ENCODE measurements at regions not wholly inside any gene's neighbourhood (a gene's known extent, or its start where the extent isn't known, plus 50 kb on each side); places are given as distances from the start of the nearest gene placed in this dataset.
"Not testable (repeated sequence)": the region's sequence is repeated elsewhere in the genome, so short reads cannot be mapped to it uniquely, and the experiment has no call there.

- no peaks in the 10 kb centered on the region for H3K9me2 ChIP-seq (replicated peaks; ENCODE audit: control insufficient read depth, low read length)
- H3K79me2 ChIP-seq (ENCODE audit: control insufficient read depth, low read length), result no peaks in the 10 kb centered on the region
- no peaks in the 10 kb centered on the region for H3F3A ChIP-seq (ENCODE audit: control insufficient read depth, insufficient read depth)
- H3K27ac ChIP-seq (ENCODE audit: low read depth, low read length), result no peak overlapping the region
- no peaks in the 10 kb centered on the region; the same call in 1 of the 2 replicates for H3K9me3 ChIP-seq (ENCODE audit: control insufficient read depth, insufficient read depth, low read length)
- no peaks in the 10 kb centered on the region for H3K4me1 ChIP-seq (ENCODE audit: control insufficient read depth, low read length)
- no peak overlapping the region for H3K4me3 ChIP-seq (ENCODE audit: low read length)
- TF ChIP-seq, protein P1, sequence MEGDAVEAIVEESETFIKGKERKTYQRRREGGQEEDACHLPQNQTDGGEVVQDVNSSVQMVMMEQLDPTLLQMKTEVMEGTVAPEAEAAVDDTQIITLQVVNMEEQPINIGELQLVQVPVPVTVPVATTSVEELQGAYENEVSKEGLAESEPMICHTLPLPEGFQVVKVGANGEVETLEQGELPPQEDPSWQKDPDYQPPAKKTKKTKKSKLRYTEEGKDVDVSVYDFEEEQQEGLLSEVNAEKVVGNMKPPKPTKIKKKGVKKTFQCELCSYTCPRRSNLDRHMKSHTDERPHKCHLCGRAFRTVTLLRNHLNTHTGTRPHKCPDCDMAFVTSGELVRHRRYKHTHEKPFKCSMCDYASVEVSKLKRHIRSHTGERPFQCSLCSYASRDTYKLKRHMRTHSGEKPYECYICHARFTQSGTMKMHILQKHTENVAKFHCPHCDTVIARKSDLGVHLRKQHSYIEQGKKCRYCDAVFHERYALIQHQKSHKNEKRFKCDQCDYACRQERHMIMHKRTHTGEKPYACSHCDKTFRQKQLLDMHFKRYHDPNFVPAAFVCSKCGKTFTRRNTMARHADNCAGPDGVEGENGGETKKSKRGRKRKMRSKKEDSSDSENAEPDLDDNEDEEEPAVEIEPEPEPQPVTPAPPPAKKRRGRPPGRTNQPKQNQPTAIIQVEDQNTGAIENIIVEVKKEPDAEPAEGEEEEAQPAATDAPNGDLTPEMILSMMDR (IDR thresholded peaks at IDR 0.05; ENCODE audit: low read depth, low read length, poor library complexity, severe bottlenecking), result no peak
- no peak for TF ChIP-seq EZH2phosphoT487 (IDR thresholded peaks at IDR 0.05; ENCODE audit: borderline replicate concordance, low read length)
- H4K20me1 ChIP-seq (ENCODE audit: control insufficient read depth, insufficient read depth, low read depth, low read length), result no peaks in the 10 kb centered on the region
- H3K36me3 ChIP-seq (ENCODE audit: control insufficient read depth, low read length), result no peaks in the 10 kb centered on the region; the same call in 1 of the 2 replicates
- H3K27me3 ChIP-seq (ENCODE audit: control insufficient read depth, low read length), result no peaks in the 10 kb centered on the region
- H3K4me2 ChIP-seq (ENCODE audit: low read length), result no peak overlapping the region
Observed at GRCh38 chr4:122992641-122993040, 70.2 kb upstream of the NUDT6 start.

GRCh38 chr4:122996350-122996749 is 74.0 kb upstream of the NUDT6 start:
- Histone ChIP-seq H3K79me2 (ENCODE audit: control insufficient read depth, low read length) (no peaks in the 10 kb centered on the region), H3F3A (ENCODE audit: control insufficient read depth, insufficient read depth) (no peaks in the 10 kb centered on the region), H3K9me2 (replicated peaks; ENCODE audit: control insufficient read depth, low read length) (no peaks in the 10 kb centered on the region), H3K9me3 (ENCODE audit: control insufficient read depth, insufficient read depth, low read length) (no peaks in the 10 kb centered on the region), H3K27ac (ENCODE audit: low read depth, low read length) (no peak overlapping the region), H4K20me1 (ENCODE audit: control insufficient read depth, insufficient read depth, low read depth, low read length) (no peaks in the 10 kb centered on the region), H3K27me3 (ENCODE audit: control insufficient read depth, low read length) (no peaks in the 10 kb centered on the region), H3K4me3 (ENCODE audit: low read length) (no peak overlapping the region), H3K4me1 (ENCODE audit: control insufficient read depth, low read length) (no peaks in the 10 kb centered on the region), H3K4me2 (ENCODE audit: low read length) (no peak overlapping the region), H3K36me3 (ENCODE audit: control insufficient read depth, low read length) (no peaks in the 10 kb centered on the region)
- TF ChIP-seq, protein P1 (IDR thresholded peaks at IDR 0.05; ENCODE audit: low read depth, low read length, poor library complexity, severe bottlenecking), result no peak
- TF ChIP-seq EZH2phosphoT487 (IDR thresholded peaks at IDR 0.05; ENCODE audit: borderline replicate concordance, low read length), result no peak

DNA sequence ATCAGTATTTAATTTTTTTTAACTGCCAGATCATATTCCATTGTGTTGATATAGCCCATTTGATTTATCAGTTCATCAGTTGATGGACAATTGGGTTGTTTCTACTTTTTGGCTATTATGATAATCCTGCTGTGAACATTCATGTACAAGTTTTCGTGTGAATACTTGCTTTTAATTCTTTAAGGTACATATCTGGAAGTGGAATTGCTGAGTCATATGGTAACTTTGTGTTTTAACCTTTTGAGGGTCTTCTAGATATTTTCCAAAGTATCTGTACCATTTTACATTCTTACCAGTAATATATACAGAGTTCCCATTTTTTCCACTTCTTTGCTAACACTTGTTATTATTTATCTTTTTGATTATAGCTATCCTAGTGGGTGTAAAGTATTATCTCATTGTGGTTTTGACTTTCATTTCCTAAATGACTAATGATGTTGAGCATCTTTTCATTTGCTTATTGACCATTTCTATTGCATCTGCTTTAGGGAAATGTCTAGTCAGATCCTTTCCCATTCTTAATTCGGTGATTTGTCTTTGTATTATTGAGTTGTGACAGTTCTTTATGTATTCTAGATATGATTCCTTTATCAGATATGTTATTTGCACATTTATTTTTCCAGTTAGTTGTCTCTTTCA is 75.2 kb upstream of the NUDT6 start:
- Histone ChIP-seq H3K4me2 (ENCODE audit: low read length) (no peak overlapping the region), H3K9me3 (ENCODE audit: control insufficient read depth, insufficient read depth, low read length) (no peaks in the 10 kb centered on the region), H3K36me3 (ENCODE audit: control insufficient read depth, low read length) (no peaks in the 10 kb centered on the region)

GRCh38 chr4:123004079-123004478 is 81.7 kb upstream of the NUDT6 start:
- not testable (repeated sequence) for H3K9me2 ChIP-seq (replicated peaks; ENCODE audit: control insufficient read depth, low read length); H3K4me3 ChIP-seq (ENCODE audit: low read length); H3K4me1 ChIP-seq (ENCODE audit: control insufficient read depth, low read length); H3K4me2 ChIP-seq (ENCODE audit: low read length); H3K27me3 ChIP-seq (ENCODE audit: control insufficient read depth, low read length); H4K20me1 ChIP-seq (ENCODE audit: control insufficient read depth, insufficient read depth, low read depth, low read length); H3F3A ChIP-seq (ENCODE audit: control insufficient read depth, insufficient read depth); H3K27ac ChIP-seq (ENCODE audit: low read depth, low read length); H3K79me2 ChIP-seq (ENCODE audit: control insufficient read depth, low read length); H3K9me3 ChIP-seq (ENCODE audit: control insufficient read depth, insufficient read depth, low read length); H3K36me3 ChIP-seq (ENCODE audit: control insufficient read depth, low read length)

More for the DNA sequence above, 75.2 kb upstream of the NUDT6 start:
- H3F3A ChIP-seq (ENCODE audit: control insufficient read depth, insufficient read depth), result no peaks in the 10 kb centered on the region
- no peaks in the 10 kb centered on the region for H4K20me1 ChIP-seq (ENCODE audit: control insufficient read depth, insufficient read depth, low read depth, low read length)
- H3K27ac ChIP-seq (ENCODE audit: low read depth, low read length), result no peak overlapping the region
- no peaks in the 10 kb centered on the region for H3K4me1 ChIP-seq (ENCODE audit: control insufficient read depth, low read length)
- no peaks in the 10 kb centered on the region for H3K27me3 ChIP-seq (ENCODE audit: control insufficient read depth, low read length)
- no peaks in the 10 kb centered on the region for H3K79me2 ChIP-seq (ENCODE audit: control insufficient read depth, low read length)
- TF ChIP-seq, protein P1 (IDR thresholded peaks at IDR 0.05; ENCODE audit: low read depth, low read length, poor library complexity, severe bottlenecking), result no peak
- no peak for TF ChIP-seq EZH2phosphoT487 (IDR thresholded peaks at IDR 0.05; ENCODE audit: borderline replicate concordance, low read length)
- no peaks in the 10 kb centered on the region for H3K9me2 ChIP-seq (replicated peaks; ENCODE audit: control insufficient read depth, low read length)
- no peak overlapping the region for H3K4me3 ChIP-seq (ENCODE audit: low read length)

- H3K4me3 ChIP-seq (ENCODE audit: low read length); H3K27me3 ChIP-seq (ENCODE audit: control insufficient read depth, low read length); H3K79me2 ChIP-seq (ENCODE audit: control insufficient read depth, low read length); H3K9me2 ChIP-seq (replicated peaks; ENCODE audit: control insufficient read depth, low read length); H3K36me3 ChIP-seq (ENCODE audit: control insufficient read depth, low read length); H3K4me2 ChIP-seq (ENCODE audit: low read length); H3K27ac ChIP-seq (ENCODE audit: low read depth, low read length); H3K9me3 ChIP-seq (ENCODE audit: control insufficient read depth, insufficient read depth, low read length); H4K20me1 ChIP-seq (ENCODE audit: control insufficient read depth, insufficient read depth, low read depth, low read length); H3F3A ChIP-seq (ENCODE audit: control insufficient read depth, insufficient read depth); H3K4me1 ChIP-seq (ENCODE audit: control insufficient read depth, low read length): not testable (repeated sequence)
Observed at GRCh38 chr4:123005126-123005525, 82.7 kb upstream of the NUDT6 start.
